Muscle layer of colon (tissue), 2 donors: ENCODE measurements at regions not wholly inside any gene's neighbourhood (a gene's known extent, or its start where the extent isn't known, plus 50 kb on each side); places are given as distances from the start of the nearest gene placed in this dataset.

Experiments
- H3K27ac ChIP-seq: one replicate; pipeline ENCODE4 v1.7.0; 2013; ENCODE audit warnings: low read depth, mild to moderate bottlenecking, low read length, moderate library complexity
- H3K27me3 ChIP-seq, 2 donors: one replicate each; pipeline ENCODE4 v1.7.0; 2013; ENCODE audit warnings: low read length in 2 of 2, mild to moderate bottlenecking in 2 of 2; ENCODE audit not compliant: insufficient read depth in 2 of 2, control insufficient read depth in 1 of 2
- H3K36me3 ChIP-seq: one replicate; pipeline ENCODE4 v1.7.0; 2013; ENCODE audit warnings: mild to moderate bottlenecking, low read length; ENCODE audit not compliant: insufficient read depth
- H3K4me1 ChIP-seq: one replicate; pipeline ENCODE4 v1.7.0; 2013; ENCODE audit warnings: mild to moderate bottlenecking, low read length; ENCODE audit not compliant: insufficient read depth
- H3K4me3 ChIP-seq, 2 donors: one replicate each; pipeline ENCODE4 v1.7.0; 2013; ENCODE audit warnings: low read length in 2 of 2, low read depth in 1 of 2, mild to moderate bottlenecking in 1 of 2, moderate library complexity in 1 of 2
- H3K9ac ChIP-seq: one replicate; pipeline ENCODE4 v1.7.0; 2013; ENCODE audit warnings: low read length
- H3K9me3 ChIP-seq: one replicate; pipeline ENCODE4 v1.7.0; 2013; ENCODE audit warnings: mild to moderate bottlenecking, low read length
- donor health status: abdominal sarcoma.
- donor health status: Adenocarcinoma of cecum.

GRCh38 chr6:140854318-140854717 lies 1278.4 kb upstream of the GJE1 start:
- Histone ChIP-seq H3K4me1 (peaks cover 12% of the 10 kb centered on the region), H3K9ac (no peak overlapping the region), H3K4me3 (no peak overlapping the region), H3K27ac (no peak overlapping the region), H3K36me3 (no peaks in the 10 kb centered on the region), H3K9me3 (no peaks in the 10 kb centered on the region), H3K27me3 (no peaks in the 10 kb centered on the region)

DNA sequence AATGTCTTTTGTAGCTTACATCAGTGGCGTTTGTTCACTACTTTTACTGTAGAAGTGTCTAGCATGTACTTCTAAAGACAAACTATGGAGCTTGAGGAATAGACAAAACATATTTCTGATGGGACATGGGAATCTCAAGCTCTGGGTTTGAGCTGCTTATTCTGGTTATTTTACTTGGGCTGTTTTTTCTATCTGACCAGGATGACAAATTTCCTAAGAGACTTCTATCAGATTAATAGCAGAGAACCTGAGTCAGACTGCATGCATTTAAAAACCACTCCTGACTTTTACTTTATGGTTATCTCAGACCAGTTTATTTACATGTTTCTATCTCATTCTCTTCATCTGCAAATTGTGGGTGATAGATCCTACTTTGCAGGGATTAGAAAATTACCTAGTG lies 1282.3 kb upstream of the GJE1 start:
- Histone ChIP-seq H3K4me3 (no peak overlapping the region), H3K27ac (no peak overlapping the region), H3K4me1 (peaks cover 4% of the 10 kb centered on the region), H3K27me3 (no peaks in the 10 kb centered on the region), H3K9me3 (no peaks in the 10 kb centered on the region), H3K9ac (no peak overlapping the region), H3K36me3 (no peaks in the 10 kb centered on the region)

GRCh38 chr6:140849456-140849855 lies 1283.3 kb upstream of the GJE1 start:
- Histone ChIP-seq H3K9ac (no peak overlapping the region), H3K4me1 (peaks cover 3% of the 10 kb centered on the region), H3K4me3 (no peak overlapping the region), H3K9me3 (no peaks in the 10 kb centered on the region), H3K27me3 (no peaks in the 10 kb centered on the region), H3K36me3 (no peaks in the 10 kb centered on the region), H3K27ac (no peak overlapping the region)

GRCh38 chr6:140847262-140847645 lies 1285.5 kb upstream of the GJE1 start:
- Histone ChIP-seq H3K4me3 (no peak overlapping the region), H3K9ac (no peak overlapping the region), H3K9me3 (no peaks in the 10 kb centered on the region), H3K27me3 (no peaks in the 10 kb centered on the region), H3K4me1 (no peaks in the 10 kb centered on the region), H3K36me3 (no peaks in the 10 kb centered on the region), H3K27ac (no peak overlapping the region)

DNA sequence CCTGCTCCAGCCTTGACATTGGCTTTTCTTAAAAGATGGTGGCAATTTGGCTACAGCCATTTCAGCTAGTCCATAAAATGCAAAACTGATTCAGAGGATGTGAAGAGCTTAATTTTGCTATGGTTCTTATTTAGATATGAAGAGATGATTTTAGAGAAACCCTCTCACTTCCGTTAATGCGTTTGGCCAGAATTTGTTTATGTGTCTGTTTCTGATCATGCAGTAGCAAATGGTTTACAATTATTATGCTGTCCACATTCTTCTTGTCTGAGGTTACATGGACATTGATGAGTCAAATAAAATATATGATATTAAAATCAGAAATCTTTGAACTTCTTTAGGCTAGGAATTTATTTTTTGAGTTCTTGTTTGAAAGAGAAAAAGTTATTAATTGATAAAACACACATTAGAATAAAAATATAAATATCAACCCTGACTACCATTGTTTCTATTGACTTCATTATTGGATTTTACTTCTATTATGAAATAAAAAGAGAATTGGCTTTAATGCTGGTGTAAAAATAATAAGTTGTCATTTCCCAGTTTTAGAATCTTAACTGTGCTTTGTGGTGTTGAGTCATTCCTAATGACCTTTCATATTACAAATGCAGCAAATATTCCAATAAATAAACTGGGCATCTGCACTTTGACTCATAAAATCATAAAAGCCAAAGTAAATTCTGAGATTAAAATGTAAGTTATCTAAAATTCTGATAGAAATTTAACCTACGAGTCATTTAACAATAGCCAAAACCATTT lies 1286.0 kb upstream of the GJE1 start:
- Histone ChIP-seq H3K36me3 (no peaks in the 10 kb centered on the region), H3K4me3 (no peak overlapping the region), H3K9ac (no peak overlapping the region), H3K4me1 (no peaks in the 10 kb centered on the region), H3K27ac (no peak overlapping the region), H3K9me3 (no peaks in the 10 kb centered on the region), H3K27me3 (no peaks in the 10 kb centered on the region)

GRCh38 chr6:140845701-140846100 lies 1287.0 kb upstream of the GJE1 start:
- H3K27ac ChIP-seq, result no peak overlapping the region
- no peaks in the 10 kb centered on the region for H3K36me3 ChIP-seq
- H3K27me3 ChIP-seq, result no peaks in the 10 kb centered on the region
- no peak overlapping the region for H3K4me3 ChIP-seq
- no peak overlapping the region for H3K9ac ChIP-seq
- H3K4me1 ChIP-seq, result no peaks in the 10 kb centered on the region
- H3K9me3 ChIP-seq, result no peaks in the 10 kb centered on the region

DNA sequence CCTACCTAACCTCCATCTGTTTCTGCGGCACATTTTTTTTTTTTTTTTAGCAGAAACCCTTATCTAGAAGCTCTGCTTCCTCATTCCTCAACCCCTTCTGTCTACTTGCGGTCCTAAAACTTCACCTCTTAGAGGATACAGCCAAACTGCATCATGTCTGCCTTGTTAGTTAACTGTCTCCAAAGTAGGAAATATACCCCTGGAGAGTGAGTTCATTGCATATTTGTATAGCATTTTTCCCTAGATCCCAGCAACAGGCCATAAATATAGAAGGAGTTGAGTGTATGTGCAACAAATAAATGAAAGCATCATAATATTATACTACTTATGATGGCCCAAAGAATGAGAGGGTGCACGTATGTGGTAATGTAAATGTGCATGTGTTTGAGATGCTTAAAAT lies 1288.6 kb upstream of the GJE1 start:
- Histone ChIP-seq H3K36me3 (no peaks in the 10 kb centered on the region), H3K4me1 (no peaks in the 10 kb centered on the region), H3K9me3 (no peaks in the 10 kb centered on the region)

DNA sequence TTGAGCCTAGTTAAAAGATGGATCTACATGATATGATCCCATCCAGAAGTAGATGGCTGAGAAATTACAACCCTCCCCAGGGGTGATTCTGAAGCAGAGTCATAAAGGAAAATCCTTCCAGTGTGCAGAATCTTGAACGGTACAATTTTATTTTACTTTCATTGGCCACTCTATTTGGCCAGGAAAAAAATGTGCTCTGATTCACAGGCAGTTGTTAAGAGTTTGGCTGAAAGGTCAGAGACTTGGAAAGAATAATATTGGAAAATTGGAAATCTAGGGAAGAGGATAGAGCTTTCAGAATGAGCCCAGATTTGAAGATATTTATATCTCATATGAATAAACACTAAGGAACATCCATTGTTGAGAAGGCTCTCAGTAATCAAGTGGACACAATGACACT lies 1299.3 kb upstream of the GJE1 start:
- Histone ChIP-seq H3K9me3 (no peaks in the 10 kb centered on the region), H3K36me3 (no peaks in the 10 kb centered on the region), H3K9ac (no peak overlapping the region), H3K27me3 (no peaks in the 10 kb centered on the region), H3K4me3 (no peak overlapping the region), H3K4me1 (peaks cover 11% of the 10 kb centered on the region), H3K27ac (no peak overlapping the region)

More for the DNA sequence above, 1288.6 kb upstream of the GJE1 start:
- no peak overlapping the region for H3K27ac ChIP-seq
- no peak overlapping the region for H3K9ac ChIP-seq
- no peak overlapping the region for H3K4me3 ChIP-seq
- H3K27me3 ChIP-seq, result no peaks in the 10 kb centered on the region

- Histone ChIP-seq H3K27me3 (no peaks in the 10 kb centered on the region), H3K9ac (no peak overlapping the region), H3K27ac (no peak overlapping the region)
Measured at GRCh38 chr6:140830666-140831065, 1302.1 kb upstream of the GJE1 start.

GRCh38 chr6:140828856-140829255 lies 1303.9 kb upstream of the GJE1 start:
- H3K27me3 ChIP-seq, result no peaks in the 10 kb centered on the region
- no peak overlapping the region for H3K4me3 ChIP-seq
- H3K9me3 ChIP-seq, result no peaks in the 10 kb centered on the region
- no peak overlapping the region for H3K9ac ChIP-seq
- peaks cover 7% of the 10 kb centered on the region for H3K4me1 ChIP-seq
- no peak overlapping the region for H3K27ac ChIP-seq
- no peaks in the 10 kb centered on the region for H3K36me3 ChIP-seq

More at GRCh38 chr6:140830666-140831065, 1302.1 kb upstream of the GJE1 start:
- Histone ChIP-seq H3K4me1 (peaks cover 11% of the 10 kb centered on the region), H3K9me3 (no peaks in the 10 kb centered on the region), H3K36me3 (no peaks in the 10 kb centered on the region), H3K4me3 (no peak overlapping the region)

DNA sequence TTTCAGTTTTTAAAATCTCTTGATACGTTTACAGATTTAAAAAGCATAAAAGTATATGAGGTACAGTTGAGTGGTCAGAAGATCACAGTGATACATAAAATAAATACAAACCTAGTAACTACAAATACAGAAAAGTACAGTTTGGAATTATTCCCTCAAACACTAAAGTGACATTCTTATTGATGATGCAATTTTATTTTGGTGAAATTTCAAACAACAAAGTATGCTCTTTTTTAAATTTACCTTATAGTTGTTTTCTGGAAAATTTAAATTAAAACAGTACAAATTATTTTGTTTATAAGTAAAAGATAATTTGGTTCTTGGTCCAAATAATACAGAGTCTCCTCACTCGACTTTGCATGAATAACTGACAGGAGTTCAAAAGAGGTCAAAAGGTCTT lies 1305.1 kb upstream of the GJE1 start:
- Histone ChIP-seq H3K4me3 (no peak overlapping the region), H3K9me3 (no peaks in the 10 kb centered on the region), H3K9ac (no peak overlapping the region), H3K27ac (no peak overlapping the region), H3K4me1 (peaks cover 5% of the 10 kb centered on the region), H3K27me3 (no peaks in the 10 kb centered on the region), H3K36me3 (no peaks in the 10 kb centered on the region)

DNA sequence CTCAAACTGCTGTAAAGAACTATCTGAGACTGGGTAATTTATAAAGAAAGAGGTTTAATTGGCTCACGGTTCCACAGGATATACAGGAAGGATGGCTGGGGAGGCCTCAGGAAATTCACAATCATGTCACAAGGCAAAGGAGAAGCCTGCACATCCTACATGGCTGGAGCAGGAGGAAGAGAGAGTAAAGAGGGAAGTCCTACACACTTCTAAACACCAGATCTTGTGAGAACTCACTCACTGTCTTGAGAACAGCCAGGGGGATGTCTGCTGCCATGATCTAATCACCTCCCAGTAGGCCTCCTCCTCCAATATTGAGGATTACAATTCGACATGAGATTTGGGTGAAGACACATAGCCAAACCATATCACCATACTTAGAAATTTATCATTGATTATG lies 1307.0 kb upstream of the GJE1 start:
- H3K27me3 ChIP-seq, result no peaks in the 10 kb centered on the region
- no peak overlapping the region for H3K27ac ChIP-seq
- H3K9ac ChIP-seq, result no peak overlapping the region
- no peaks in the 10 kb centered on the region for H3K9me3 ChIP-seq
- H3K4me3 ChIP-seq, result no peak overlapping the region
- H3K36me3 ChIP-seq, result no peaks in the 10 kb centered on the region
- H3K4me1 ChIP-seq, result no peaks in the 10 kb centered on the region
